Dermis microvascular lymphatic vessel endothelial cell (primary cell): ENCODE measurements at regions not wholly inside any gene's neighbourhood (a gene's known extent, or its start where the extent isn't known, plus 50 kb on each side); places are given as distances from the start of the nearest gene placed in this dataset.
"Not testable (repeated sequence)": the region's sequence is repeated elsewhere in the genome, so short reads cannot be mapped to it uniquely, and the experiment has no call there.

Experiments used
- DNase-seq, 2 donors: peaks; one replicate each; pipeline versions ENCODE4 v3.0.0 to v3.0.0-alpha.2; 2010; ENCODE audit warnings: low read depth in 2 of 2

DNA sequence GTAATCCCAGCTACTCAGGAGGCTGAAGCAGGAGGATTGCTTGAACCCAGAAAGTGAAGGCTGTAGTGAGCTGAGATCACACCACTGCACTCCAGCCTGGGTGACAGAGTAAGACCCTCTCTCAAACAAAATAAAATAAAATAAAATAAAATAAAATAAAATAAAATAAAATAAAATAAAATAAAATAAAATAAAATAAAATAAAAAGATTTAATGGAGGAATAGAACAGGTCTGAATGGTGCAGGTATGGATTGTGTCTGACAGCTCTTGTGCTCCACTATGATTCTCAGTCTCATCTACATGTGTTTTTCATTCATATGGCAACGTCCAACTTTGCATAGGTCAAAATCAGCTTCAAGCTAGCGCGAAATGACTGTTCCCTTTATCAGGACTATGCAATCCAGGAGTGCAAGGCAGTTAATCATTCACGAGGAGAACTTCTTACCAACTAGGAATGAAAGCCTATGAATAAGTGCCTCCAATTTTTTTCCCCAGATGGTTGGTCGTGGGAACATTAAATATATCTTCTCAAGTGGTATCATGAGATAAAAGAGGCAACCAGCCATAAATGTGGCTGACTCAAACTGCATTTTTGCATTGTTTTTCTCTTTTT lies 1392.3 kb upstream of the CDH9 start:
- DNase-seq = no peak

DNA sequence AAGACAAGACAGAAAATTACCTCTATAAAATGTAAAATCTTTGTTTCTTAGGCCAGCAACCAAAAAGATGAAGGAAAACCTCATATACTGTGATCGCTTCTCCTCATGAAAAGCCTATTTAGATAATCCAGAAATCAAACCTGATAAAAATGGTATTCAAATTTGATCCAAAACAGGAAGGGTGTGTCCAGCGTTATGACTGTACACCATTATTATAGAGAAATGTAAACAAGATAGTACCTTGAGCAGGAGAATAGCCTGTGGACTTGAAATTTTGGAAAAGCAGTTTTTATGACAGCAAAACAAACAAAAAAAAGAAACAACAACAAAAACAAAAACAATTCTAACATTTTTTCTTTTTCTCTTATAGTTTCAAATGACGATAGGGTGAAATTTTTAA lies 1382.8 kb upstream of the CDH9 start:
- no peak for DNase-seq

DNA sequence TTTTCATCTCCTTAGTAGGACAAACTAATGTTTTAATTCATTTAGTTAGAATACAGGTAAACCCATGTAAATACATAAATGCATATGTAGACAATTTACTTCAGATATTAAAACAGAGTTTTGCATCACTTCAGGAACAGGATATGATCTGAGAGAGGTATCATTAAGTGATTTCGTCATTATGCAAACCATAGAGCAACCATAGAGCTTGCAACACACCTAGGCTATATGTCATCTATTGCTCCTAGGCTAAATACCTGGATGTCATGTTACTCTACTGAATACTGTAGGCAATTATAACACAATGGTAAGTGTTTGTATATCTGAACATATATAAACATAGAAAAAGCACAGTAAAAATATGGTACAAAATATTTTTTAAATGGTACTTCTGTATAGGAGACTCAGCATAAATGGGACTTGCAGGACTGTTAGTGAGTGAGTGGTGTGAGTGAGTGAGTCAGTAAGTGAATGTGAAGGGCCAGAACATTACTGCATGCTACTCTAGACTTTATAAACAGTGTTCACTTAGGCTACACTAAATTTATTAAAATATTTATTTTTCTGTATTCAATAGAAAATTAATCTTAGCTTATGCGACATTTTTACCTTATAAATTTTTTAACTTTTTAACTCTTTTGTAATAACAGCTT lies 1377.5 kb upstream of the CDH9 start:
- DNase-seq = no peak

DNA sequence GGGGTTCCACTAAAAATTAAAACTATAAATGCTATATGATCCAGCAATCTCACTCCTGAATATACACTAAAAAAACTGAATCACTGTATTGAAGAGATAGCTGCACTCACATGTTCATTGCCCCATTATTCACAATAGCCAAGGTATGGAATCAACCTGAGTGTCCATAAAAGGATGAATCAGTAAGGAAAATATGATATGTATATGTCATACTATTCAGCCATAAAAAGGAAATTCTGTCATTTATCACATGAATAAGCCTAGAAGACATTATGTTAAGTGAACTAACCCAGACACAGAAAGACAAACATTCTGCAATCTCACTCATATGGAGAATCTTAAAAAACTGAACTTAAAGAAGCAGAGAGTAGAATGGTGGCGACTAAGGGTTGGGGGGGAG lies 1376.2 kb upstream of the CDH9 start:
- DNase-seq = no peak

DNA sequence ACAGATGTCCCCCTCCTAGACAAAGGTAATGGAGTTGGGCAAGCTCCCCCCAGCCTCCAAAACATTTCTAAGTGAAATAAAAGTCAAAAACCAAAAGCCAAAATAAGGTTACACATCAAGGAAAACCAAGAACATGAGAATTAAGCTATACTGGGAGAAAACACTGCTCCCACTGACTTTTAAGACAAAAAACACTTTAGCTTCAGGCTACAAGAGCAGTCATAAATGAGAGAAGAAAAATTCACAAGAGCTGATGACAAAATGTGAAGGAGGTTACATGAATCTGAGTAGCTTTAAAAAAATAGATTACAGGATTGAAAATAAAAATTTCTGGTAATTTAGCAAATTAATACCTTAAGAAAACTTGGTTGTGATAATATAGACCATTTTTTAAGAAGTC lies 1370.3 kb upstream of the CDH9 start:
- DNase-seq = no peak

DNA sequence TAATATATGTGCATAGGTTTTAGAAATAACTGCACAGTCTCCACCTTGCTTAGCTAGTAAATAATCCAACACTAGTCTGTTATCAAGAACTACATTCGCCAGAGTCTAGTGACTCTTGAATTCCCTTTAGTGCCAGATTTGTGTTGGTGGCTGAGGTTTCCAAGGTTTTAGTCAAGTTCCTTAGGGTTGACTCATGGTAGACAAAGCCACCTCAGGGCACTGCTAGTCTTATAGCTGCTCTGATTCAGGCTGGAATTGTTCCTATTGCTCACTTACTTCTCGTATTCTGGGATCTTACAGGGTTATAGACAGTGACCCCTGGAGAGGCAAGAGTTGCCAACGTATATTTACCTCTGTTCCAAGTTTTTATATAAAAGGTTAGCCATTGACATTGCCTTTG lies 1369.8 kb upstream of the CDH9 start:
- no peak for DNase-seq

DNA sequence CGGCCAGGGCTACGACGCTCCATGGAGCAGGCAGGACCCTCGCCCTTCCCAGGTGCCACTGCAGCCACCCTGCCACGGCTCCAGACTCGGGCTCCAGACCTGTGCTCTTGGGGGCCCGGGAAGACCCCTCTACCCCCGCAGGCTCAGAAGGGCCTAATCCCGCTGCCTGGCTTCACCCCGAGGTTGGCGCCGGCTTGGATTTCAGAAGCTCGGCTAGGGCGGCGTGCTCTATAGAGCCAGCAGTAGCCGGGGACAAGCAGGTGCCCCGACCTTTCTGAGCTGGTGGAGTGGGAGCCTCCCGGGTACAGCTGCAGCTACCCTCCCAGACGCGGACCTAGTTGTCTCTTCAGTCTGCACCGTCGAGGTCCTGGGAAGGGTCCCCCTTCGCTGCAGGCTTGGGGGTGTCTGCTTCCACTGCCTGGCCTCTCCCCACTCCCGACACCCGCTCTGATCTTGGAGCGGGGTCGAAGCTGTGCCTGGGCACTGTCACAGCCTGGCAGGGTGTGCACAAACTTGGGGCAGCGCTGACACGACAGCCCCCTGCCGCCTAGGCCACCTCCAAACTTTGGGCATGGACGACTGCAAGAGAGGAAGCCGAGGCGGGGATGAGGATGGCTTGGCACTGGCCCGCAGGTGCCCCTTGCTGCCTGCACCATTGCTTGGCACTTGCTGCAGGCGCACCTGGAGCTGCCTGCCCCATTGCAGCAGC lies 1366.1 kb upstream of the CDH9 start:
- no peak for DNase-seq

DNA sequence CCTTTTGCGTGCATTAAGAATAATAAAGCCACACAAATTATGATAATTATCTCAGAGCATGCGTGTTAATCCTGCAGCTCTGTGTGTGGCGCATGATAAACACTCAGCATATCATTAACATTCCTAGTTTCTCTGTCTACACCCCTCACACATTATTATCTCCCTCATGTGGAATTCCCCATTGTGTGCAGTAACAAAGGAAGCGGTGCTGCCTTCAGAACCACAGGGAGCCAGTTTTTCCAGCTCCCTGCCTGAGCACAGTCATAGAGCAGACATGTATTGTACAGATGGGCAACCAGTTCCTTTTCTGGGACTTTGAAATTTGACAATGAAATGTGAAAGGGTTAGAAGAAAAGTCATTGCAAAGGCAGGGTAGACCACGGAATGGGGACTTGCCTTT lies 1365.5 kb upstream of the CDH9 start:
- no peak for DNase-seq

DNA sequence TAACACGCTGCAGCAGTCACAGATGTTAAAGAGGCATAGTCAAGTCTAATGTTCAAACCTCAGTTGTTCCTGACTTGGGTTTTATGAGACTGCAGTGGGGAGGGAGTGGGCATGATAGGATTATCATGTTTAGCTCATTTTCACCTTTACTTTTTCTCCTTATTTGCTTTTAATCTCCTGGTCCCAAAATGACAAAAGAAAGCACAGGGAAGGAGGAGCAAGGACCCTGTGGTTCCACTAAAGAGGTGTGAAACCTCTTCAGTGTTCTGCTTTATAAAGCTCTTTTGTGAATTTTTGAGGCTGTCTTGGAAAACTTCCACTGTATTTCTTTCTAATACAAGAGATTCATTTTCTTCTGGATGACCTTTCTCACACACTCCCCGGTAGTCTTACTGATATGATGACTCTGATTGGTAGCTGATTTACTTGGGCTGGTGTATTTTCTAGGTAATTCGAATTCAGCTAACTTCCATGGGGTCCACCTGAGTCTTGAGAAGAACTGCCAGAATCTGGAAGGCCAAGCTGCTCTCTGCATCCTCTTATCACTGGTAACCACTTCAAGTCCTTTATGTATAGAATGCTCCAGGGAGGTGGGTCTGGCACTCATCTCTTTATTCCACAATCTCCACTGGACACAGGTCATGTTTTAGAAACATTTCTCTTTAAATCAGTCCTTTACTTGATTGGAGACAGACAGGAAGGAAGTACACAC lies 1364.4 kb upstream of the CDH9 start:
- DNase-seq = no peak

DNA sequence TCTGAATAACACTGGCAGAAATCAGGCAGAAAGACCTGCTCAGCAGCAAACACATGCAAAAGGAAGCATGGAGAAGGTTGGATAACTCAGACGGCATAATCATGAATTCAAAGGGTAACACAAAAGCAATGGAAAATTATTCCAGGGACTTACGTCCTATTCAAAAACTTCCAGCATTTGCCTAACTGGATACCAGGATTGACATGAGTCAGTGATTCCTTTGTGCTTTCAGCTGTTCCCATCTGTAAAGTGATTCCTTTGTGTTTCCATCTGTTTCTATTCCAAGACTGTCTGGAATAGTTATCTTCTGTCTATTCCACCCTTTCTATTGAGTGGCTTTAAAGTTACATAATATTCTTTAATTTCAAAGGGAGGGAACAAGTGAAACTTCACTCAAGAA lies 1361.7 kb upstream of the CDH9 start:
- no peak for DNase-seq

DNA sequence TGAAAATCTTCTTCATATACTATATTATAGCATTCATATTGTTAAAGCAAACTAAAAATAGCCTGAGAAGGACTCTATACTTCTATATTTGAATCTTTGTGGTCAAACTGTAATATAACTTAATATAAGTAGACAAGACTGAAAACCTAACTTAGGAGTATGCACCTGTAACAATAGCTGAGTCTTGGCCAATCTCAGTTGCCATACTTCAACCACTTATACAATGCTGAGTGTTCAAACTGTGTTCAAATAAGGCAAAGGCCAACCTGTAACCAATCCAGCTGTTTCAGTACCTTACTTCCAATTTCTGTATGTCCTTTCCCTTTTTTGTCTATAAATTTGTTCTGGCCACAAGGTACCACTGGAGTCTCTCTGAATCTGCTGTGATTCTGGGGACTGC lies 1360.8 kb upstream of the CDH9 start:
- no peak for DNase-seq

DNA sequence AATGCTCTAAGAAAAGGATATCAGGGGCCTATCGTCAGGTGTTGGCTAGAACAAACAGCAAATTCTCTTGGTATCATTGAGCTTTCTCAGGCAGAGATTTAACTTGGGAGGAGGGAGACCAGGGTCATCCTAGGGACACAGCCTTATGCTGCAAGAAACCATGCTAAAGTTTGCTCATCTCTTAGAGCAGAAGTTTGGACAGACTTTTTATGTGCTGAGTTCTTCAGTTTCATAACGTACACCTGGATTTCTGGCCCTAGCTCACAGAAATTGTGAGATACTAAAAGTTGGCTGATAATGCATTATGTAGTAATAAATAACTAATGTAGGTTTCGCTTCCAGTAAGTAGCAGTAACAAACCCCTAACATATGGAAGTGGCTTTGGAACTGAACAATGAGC lies 1359.8 kb upstream of the CDH9 start:
- no peak for DNase-seq

DNA sequence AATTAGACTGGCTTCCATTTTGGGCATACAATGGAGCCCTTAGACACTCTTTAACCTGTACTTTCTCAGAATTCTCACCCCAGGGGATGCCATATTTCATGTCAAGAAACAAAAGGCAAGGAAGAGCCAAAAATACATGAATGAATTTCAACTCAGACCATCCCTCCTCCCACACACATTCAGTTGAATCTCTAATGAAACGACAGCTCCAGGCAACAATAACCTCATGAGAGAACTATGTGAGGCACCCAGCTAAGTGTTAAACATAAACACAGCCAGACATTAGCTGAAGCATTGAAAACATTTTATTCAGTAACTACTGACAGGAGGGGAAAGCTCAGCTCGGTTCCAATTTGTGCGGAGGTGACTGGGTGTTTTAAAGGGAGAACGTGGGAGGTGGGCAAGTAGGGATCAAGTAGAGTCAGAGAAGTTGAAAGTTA lies 1359.1 kb upstream of the CDH9 start:
- no peak for DNase-seq

DNA sequence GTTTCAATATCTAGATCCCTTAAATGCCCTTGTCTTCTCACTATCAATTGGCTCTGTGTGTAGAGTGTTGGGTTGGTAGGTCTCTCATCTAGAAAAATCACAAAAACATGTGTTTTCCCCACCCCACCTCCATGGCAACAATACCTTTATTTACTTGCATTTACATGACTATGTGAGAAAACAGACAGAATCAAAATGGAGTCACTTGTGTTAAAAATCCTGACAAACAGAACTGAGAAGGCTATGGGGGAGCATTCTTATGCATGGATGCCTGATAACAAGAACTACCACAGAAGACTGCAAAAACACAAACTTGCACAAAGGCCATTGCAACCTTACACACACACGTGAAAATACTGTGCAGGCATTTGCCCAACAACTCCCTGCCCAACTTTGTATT lies 1352.9 kb upstream of the CDH9 start:
- DNase-seq = no peak

DNA sequence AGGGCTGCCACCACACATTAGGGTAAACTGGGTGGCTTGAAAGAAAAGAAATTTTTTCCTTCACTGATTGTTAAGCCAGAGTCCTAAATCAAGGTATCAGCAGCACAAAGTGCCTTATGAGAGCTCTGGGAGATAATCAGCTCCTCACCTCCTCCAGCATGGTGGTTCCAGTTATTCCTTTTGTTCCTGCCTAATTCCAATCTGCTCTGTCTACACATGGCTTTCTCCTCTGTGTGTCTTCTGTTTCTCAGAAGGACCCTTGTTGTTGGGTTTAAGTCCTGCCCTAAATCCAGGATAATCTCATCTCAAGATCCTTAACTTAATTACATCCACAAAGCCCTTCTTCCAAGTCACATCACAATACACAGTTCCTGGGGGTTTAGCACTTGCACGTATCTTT lies 1352.0 kb upstream of the CDH9 start:
- DNase-seq = no peak

DNA sequence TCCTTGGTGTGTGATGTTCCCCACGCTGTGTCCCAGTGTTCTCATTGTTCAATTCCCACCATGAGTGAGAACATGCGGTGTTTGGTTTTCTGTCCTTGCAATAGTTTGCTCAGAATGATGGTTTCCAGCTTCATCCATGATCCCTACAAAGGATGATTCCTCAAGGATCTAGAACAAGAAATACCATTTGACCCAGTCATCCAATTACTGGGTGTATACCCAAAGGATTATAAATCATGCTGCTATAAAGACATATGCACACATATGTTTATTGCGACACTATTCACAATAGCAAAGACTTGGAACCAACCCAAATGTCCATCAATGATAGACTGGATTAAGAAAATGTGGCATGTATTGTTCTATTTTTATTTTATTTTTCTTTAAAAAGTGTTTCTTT lies 1351.3 kb upstream of the CDH9 start:
- DNase-seq = not testable (repeated sequence)

DNA sequence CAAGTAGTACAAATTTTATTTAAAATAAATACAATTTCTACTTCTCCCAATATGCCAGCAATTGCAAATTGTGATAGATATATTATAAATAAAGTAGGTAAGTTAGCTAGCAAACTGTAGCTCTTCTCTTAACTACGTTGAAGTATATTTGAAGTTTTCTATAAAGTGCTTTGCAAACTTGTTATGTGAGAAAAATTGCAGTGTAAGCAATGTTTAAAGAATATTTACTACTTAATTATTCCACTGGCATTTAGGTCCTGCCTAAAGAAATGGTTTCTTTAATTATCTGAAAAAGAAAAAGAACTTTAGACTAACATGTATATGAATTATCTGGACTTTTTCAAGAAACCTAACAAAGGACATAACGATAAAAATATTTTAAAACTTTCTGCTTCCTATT lies 1350.0 kb upstream of the CDH9 start:
- no peak for DNase-seq

DNA sequence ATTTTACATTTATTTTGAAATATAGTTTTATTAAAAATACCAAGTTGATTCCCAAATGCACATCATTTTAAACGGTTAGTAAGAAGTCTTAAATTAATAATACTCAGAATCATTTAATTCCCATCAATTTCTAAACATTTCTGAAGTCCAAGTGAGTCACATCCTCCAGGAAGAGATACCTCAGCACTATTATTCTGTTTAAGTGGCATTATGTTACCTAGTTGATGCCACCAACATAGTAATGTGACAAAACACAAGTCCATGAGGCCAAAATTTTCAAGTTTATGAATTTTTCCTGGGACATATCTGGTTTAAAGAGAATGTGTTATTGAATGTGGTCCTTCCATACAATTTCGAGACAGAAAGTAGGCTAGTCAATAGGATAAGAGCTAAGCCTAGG lies 1348.3 kb upstream of the CDH9 start:
- DNase-seq = no peak

DNA sequence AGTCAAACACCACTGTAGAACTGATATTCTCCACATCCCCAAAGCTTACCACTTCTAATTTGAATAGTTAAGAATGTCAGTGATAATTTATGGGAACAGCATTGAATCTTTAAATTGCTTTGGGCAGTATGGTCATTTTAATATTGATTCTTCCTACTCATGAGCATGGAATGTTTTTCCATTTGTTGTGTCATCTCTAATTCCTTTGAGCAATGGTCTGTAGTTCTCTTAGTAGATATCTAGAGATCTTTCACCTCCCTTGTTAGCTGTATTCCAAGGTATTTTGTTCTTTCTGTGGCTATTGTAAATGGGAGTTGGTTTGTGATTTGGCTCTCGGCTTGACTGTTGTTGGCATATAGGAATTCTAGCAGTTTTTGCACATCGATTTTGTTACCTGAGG lies 1341.8 kb upstream of the CDH9 start:
- no peak for DNase-seq

DNA sequence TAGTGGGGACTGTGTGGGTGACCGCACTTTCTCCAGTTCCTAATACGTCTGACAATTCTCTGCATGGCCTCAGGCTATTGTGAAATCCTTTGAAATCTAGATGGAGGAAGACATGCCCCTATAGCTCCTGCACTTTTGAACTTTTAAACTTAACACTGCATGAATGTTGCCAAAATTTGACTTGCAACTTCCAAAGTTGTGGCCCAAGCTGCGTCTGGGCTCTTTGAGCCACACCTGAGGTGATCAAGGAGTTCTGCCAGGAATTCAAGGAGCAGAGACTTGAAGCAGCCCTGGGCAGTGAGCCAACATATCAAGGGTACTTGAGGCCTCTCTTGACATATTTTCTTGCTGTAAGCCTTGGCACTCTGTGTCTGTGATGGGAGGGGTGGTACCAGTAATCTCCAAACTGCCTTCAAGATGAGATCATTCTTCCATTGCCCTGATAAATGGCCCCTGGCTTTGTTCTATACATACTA lies 1336.1 kb upstream of the CDH9 start:
- no peak for DNase-seq

DNA sequence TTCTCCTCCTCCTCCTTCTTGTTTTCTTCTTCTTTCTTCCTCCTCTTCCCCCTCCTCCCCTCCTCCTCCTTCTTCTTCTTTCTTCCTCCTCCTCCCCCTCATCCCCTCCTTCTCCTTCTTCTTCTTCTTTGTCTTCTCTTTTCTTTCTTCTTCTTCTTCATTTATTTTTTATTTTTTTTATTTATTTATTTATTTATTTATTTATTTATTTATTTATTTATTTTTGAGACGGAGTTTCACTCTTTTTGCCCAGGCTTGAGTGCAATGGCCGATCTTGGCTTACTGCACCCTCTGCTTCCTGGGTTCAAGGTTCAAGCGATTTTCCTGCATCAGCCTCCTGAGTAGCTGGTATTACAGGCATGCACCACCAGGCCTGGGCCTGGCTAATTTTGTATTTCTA lies 1332.5 kb upstream of the CDH9 start:
- DNase-seq = no peak

DNA sequence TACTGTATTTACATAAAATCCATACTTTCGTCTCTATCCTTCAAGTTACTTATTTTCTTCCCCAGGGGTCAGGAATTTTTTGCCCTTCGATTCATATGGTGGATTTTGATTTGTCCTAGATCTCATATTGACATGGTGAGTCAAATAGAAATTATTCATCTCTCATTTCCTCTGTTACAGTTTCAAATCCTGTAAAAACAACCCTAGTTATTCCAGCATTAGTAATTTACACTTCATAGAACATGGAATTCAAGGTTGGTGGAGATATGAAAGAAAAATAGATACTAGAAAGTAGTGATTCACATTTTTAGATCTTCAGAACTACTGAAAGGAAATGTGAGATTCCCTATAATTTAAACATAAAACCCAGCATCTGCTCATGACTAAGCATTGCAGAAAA lies 1331.0 kb upstream of the CDH9 start:
- DNase-seq = no peak
